Erythroblast (primary cell): ENCODE measurements at regions not wholly inside any gene's neighbourhood (a gene's known extent, or its start where the extent isn't known, plus 50 kb on each side); places are given as distances from the start of the nearest gene placed in this dataset.

Experiments used
- GATA1 ChIP-seq: IDR thresholded peaks from 2 replicates; pipeline ENCODE4 v1.6.1; 2011; ENCODE audit warnings: low read depth, mild to moderate bottlenecking, control low read depth, low read length, moderate library complexity
- POLR2A ChIP-seq: IDR thresholded peaks from 2 replicates; pipeline ENCODE4 v1.6.1; 2011; ENCODE audit warnings: mild to moderate bottlenecking, low read length

- TF ChIP-seq POLR2A = no peak
- no peak for TF ChIP-seq GATA1
Measured at GRCh38 chr1:38326135-38326534, 279.5 kb upstream of the POU3F1 start.
